ENCODE measurements at regions not wholly inside any gene's neighbourhood (a gene's known extent, or its start where the extent isn't known, plus 50 kb on each side); places are given as distances from the start of the nearest gene placed in this dataset.

- TF ChIP-seq, protein P1, sequence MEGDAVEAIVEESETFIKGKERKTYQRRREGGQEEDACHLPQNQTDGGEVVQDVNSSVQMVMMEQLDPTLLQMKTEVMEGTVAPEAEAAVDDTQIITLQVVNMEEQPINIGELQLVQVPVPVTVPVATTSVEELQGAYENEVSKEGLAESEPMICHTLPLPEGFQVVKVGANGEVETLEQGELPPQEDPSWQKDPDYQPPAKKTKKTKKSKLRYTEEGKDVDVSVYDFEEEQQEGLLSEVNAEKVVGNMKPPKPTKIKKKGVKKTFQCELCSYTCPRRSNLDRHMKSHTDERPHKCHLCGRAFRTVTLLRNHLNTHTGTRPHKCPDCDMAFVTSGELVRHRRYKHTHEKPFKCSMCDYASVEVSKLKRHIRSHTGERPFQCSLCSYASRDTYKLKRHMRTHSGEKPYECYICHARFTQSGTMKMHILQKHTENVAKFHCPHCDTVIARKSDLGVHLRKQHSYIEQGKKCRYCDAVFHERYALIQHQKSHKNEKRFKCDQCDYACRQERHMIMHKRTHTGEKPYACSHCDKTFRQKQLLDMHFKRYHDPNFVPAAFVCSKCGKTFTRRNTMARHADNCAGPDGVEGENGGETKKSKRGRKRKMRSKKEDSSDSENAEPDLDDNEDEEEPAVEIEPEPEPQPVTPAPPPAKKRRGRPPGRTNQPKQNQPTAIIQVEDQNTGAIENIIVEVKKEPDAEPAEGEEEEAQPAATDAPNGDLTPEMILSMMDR (conservative IDR thresholded peaks at IDR 0.05), result no peak
- TF ChIP-seq ZFX (IDR thresholded peaks at IDR 0.05), result no peak
Measured at GRCh38 chr3:168497741-168498140, 402.0 kb upstream of the GOLIM4 start.
